Right lobe of liver (tissue), 6 donors: ENCODE measurements at regions not wholly inside any gene's neighbourhood (a gene's known extent, or its start where the extent isn't known, plus 50 kb on each side); places are given as distances from the start of the nearest gene placed in this dataset.

ENCODE experiments used
- ATAC-seq, 4 donors: fragments of 200-7000 bp; cut with Tn5 transposase; one replicate each; pipeline ENCODE4 v1.9.1; 2020; ENCODE audit warnings: mild to moderate bottlenecking in 4 of 4, moderate library complexity in 4 of 4
- DNase-seq, 3 donors: peaks; one replicate each; pipeline ENCODE4 v3.0.0-alpha.2; 2020
- H3K27ac ChIP-seq, 3 donors: fragments of 200-600 bp; one replicate each; pipeline ENCODE4 v1.8.0; 2022
- H3K27me3 ChIP-seq, 2 donors: fragments of 200-600 bp; one replicate each; pipeline ENCODE4 v1.8.0; 2022
- H3K36me3 ChIP-seq, 4 donors: fragments of 200-600 bp; sonication (generic) in 1 of 4; one replicate each; pipeline versions ENCODE4 v1.5.1 to v1.8.0; 2017 to 2022; ENCODE audit warnings: control low read depth in 1 of 4
- H3K4me1 ChIP-seq, 4 donors: fragments of 200-600 bp; sonication (generic) in 1 of 4; one replicate each; pipeline versions ENCODE4 v1.5.1 to v1.8.0; 2017 to 2022; ENCODE audit warnings: control low read depth in 1 of 4
- H3K4me3 ChIP-seq, 3 donors: fragments of 200-600 bp; one replicate each; pipeline ENCODE4 v1.8.0; 2022
- H3K9me3 ChIP-seq, 4 donors: fragments of 200-600 bp; sonication (generic) in 1 of 4; one replicate each; pipeline versions ENCODE4 v1.5.1 to v1.8.0; 2017 to 2022; ENCODE audit warnings: control low read depth in 1 of 4
- CTCF ChIP-seq, 4 donors: fragments of 200-600 bp in 3 of 4; fragments of 450-650 bp in 1 of 4; IDR thresholded peaks; one replicate each; pipeline versions ENCODE4 v1.5.1 to v1.8.0; 2016 to 2022; ENCODE audit warnings: antibody characterized with exemption in 4 of 4, mild to moderate bottlenecking in 2 of 4
- POLR2A ChIP-seq: fragments of 450-650 bp; IDR thresholded peaks from one replicate; pipeline ENCODE4 v1.6.1; 2017; ENCODE audit warnings: antibody characterized with exemption, mild to moderate bottlenecking
- WGBS: methylation state at CpG from one replicate; pipeline ENCODE4 v1.1.6; 2018; ENCODE audit warnings: low coverage, low lambda C conversion rate; ENCODE audit not compliant: insufficient coverage; ENCODE audit errors: missing lambda C conversion rate; 5-methylcytosine and 5-hydroxymethylcytosine counted together
- intact Hi-C, 2 donors: fragments of 100-400 bp; cut with DNase I; formaldehyde crosslinking; loops; one replicate each; pipeline versions ENCODE4 v1.11.2 to v1.14.1; 2022
- donor health status: DM: no; HTN: yes; CAD: no.
- donor health status: DM: no; HTN: no; CAD: no.
- donor health status: DM: no; HTN: no; CAD: no.
- donor health status: DM: no; HTN: yes; CAD: no.
- donor health status: DM: no; HTN: yes; CAD: no.

GRCh38 chr18:61756244-61756643, 136.6 kb downstream of the RNF152 start:
- H3K4me1 ChIP-seq: peaks cover 0 to 9% (median 4%) of the 10 kb centered on the region in 4 donors
- 81% methylated on average over 3 of the region's 3 CpGs for WGBS
- intact Hi-C loops: no loop called here
- no peak overlapping the region for H3K27ac ChIP-seq
- H3K27me3 ChIP-seq: no peaks in the 10 kb centered on the region
- DNase-seq (no peak), ATAC-seq (no peak)
- H3K9me3 ChIP-seq: no peaks in the 10 kb centered on the region
- TF ChIP-seq POLR2A: no peak
- TF ChIP-seq CTCF (IDR thresholded peaks at IDR 0.05): no peak
- no peaks in the 10 kb centered on the region for H3K36me3 ChIP-seq
- H3K4me3 ChIP-seq: no peak overlapping the region

DNA sequence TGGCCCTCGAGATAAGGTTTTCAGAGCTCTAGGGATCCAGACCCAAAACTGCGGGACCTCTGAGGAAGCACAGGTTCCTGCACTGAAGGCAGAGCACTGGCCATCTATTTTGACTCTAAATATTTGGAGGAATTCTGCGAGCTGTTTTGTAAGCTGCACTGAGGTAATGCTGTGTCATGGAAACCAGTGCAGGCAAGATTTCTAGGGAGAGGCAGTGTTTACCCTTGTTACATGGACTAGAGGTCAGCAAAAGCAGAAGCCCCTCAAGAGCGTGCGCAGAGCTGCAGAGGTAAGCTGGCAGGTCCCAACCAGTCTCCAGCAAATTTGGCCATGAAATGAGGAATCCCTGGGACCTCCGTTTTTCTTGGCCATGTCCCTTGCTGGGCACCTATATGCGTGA, 137.3 kb downstream of the RNF152 start:
- no peaks in the 10 kb centered on the region for H3K9me3 ChIP-seq
- no peaks in the 10 kb centered on the region for H3K36me3 ChIP-seq
- H3K27me3 ChIP-seq: no peaks in the 10 kb centered on the region
- peaks cover 0 to 9% (median 4%) of the 10 kb centered on the region in 4 donors for H3K4me1 ChIP-seq
- DNase-seq (no peak), ATAC-seq (peak in 1 of 4 donors; percentile 33)
- H3K27ac ChIP-seq: no peak overlapping the region
- intact Hi-C loops: no loop called here
- 81% methylated on average over 7 of the region's 7 CpGs for WGBS
- no peak overlapping the region for H3K4me3 ChIP-seq
- no peak for TF ChIP-seq CTCF (IDR thresholded peaks at IDR 0.05)
- TF ChIP-seq POLR2A: no peak

GRCh38 chr18:61754039-61754583, 138.7 kb downstream of the RNF152 start:
- TF ChIP-seq POLR2A (no peak), CTCF (IDR thresholded peaks at IDR 0.05) (no peak)
- H3K27me3 ChIP-seq: no peaks in the 10 kb centered on the region
- peaks cover 0 to 9% (median 4%) of the 10 kb centered on the region in 4 donors for H3K4me1 ChIP-seq
- DNase-seq (peak in 1 of 3 donors; percentile 49), ATAC-seq (peak; percentile 67 to 87 (median 74))
- H3K27ac ChIP-seq: no peak overlapping the region
- 70% methylated on average over 5 of the region's 5 CpGs for WGBS
- intact Hi-C loops: no loop called here
- H3K9me3 ChIP-seq: no peaks in the 10 kb centered on the region
- H3K36me3 ChIP-seq: no peaks in the 10 kb centered on the region
- H3K4me3 ChIP-seq: no peak overlapping the region

GRCh38 chr18:61753373-61753772, 139.4 kb downstream of the RNF152 start:
- Histone ChIP-seq H3K9me3 (no peaks in the 10 kb centered on the region), H3K27me3 (no peaks in the 10 kb centered on the region), H3K4me1 (peaks cover 0 to 9% (median 4%) of the 10 kb centered on the region in 4 donors), H3K4me3 (no peak overlapping the region), H3K36me3 (no peaks in the 10 kb centered on the region), H3K27ac (no peak overlapping the region)
- no peak for ATAC-seq
- TF ChIP-seq CTCF (IDR thresholded peaks at IDR 0.05) (no peak), POLR2A (no peak)
- no peak for DNase-seq
- intact Hi-C loops: no loop called here
- WGBS: no CpG with 5 or more reads among the region's 1 CpG

GRCh38 chr18:61752973-61753372, 139.8 kb downstream of the RNF152 start:
- no peak overlapping the region for H3K27ac ChIP-seq
- ATAC-seq (peak in 1 of 4 donors; percentile 23), DNase-seq (no peak)
- H3K27me3 ChIP-seq: no peaks in the 10 kb centered on the region
- H3K9me3 ChIP-seq: no peaks in the 10 kb centered on the region
- intact Hi-C loops: no loop called here
- TF ChIP-seq CTCF (IDR thresholded peaks at IDR 0.05) (no peak), POLR2A (no peak)
- H3K4me1 ChIP-seq: peaks cover 0 to 9% (median 4%) of the 10 kb centered on the region in 4 donors
- H3K4me3 ChIP-seq: no peak overlapping the region
- no peaks in the 10 kb centered on the region for H3K36me3 ChIP-seq
- 70% methylated on average over 3 of the region's 5 CpGs for WGBS
